GM12864 (cell line): ENCODE measurements at regions not wholly inside any gene's neighbourhood (a gene's known extent, or its start where the extent isn't known, plus 50 kb on each side); places are given as distances from the start of the nearest gene placed in this dataset.

Source experiments
- DNase-seq: peaks from one replicate; pipeline ENCODE4 v3.0.0-alpha.2; 2011; ENCODE audit warnings: low read depth
- H3K4me3 ChIP-seq: 2 replicates; pipeline ENCODE4 v1.5.1; 2011; ENCODE audit warnings: mild to moderate bottlenecking, low read depth, low read length, control low read depth
- TF ChIP-seq, protein P1 (sequence below): IDR thresholded peaks from 2 replicates; pipeline ENCODE4 v1.5.1; 2011; ENCODE audit warnings: low read depth, mild to moderate bottlenecking, moderate library complexity, low read length, control low read depth, inconsistent platforms; ENCODE audit errors: missing control alignments

DNA sequence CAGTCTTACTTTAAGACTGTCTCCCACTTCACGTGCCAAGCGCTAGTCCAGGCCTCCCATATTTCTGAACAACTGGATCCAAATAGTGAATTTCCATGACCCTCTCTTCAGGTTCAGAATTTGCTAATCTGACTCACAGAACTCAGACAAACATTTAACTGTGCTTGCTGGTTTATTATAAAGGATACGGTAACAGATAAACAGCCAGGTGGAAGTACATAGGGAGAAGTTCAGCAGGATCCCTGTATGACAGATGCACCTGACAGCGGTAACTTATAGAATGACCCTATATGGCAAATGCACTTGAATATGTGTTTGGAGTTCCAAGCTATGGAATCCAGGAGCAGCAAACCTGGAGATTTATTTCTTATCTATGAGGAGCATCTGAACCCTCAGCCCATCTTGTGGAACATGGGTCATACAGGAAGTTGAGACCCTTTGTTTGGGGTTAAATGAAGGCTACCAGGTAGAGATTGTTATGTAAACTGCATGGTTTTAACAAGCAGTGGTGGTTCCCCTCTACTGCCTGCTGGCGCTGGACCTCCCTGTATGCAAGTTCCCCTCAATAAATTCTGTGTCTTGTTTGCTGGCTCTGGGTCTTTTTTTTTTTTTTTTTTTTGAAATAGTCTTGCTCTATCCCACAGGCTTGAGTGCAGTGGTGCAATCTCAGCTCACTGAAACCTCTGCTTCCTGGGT is 622.6 kb downstream of the KCNJ2 start:
- no peak for DNase-seq
- H3K4me3 ChIP-seq: no peak overlapping the region
- TF ChIP-seq, protein P1, sequence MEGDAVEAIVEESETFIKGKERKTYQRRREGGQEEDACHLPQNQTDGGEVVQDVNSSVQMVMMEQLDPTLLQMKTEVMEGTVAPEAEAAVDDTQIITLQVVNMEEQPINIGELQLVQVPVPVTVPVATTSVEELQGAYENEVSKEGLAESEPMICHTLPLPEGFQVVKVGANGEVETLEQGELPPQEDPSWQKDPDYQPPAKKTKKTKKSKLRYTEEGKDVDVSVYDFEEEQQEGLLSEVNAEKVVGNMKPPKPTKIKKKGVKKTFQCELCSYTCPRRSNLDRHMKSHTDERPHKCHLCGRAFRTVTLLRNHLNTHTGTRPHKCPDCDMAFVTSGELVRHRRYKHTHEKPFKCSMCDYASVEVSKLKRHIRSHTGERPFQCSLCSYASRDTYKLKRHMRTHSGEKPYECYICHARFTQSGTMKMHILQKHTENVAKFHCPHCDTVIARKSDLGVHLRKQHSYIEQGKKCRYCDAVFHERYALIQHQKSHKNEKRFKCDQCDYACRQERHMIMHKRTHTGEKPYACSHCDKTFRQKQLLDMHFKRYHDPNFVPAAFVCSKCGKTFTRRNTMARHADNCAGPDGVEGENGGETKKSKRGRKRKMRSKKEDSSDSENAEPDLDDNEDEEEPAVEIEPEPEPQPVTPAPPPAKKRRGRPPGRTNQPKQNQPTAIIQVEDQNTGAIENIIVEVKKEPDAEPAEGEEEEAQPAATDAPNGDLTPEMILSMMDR: no peak

DNA sequence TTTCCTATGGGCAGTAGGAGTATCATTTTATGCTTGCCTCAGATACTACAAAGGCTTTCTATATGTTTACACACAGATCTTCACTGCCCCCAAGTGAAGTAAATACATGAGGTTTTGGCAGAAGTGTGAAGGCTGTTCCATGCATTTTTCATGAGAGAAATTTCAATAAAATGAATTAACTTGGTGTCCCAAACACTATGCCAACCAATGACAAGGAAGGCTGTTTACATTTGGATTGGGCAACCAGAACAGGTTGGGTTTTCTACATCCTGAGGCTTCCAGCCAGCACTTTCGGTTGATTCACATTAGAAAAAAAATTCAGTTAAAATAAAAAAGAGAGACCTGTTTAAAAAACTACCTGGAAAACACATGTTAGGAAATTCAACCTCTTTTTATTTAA is 625.4 kb downstream of the KCNJ2 start:
- DNase-seq: no peak
- TF ChIP-seq, protein P1: no peak
- no peak overlapping the region for H3K4me3 ChIP-seq

DNA sequence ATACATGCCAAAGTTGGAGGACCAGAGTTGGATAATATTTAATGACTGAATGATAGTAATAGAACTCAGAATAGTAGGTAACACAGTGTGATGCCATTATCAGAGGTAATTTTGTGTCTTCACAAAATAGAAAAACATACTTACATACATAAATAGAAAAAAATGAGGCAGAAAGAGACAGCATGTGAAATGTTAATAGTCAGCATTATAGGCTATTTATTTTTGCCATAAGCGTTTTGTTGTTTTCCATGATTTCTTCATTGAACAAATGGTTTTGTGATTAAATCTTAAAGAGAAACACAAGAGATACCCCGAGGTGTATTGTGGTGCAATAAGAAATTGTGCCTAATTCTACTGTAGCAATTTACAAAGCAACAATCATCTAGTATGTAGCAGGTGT is 626.3 kb downstream of the KCNJ2 start:
- no peak for DNase-seq
- H3K4me3 ChIP-seq: no peak overlapping the region
- TF ChIP-seq, protein P1: no peak

DNA sequence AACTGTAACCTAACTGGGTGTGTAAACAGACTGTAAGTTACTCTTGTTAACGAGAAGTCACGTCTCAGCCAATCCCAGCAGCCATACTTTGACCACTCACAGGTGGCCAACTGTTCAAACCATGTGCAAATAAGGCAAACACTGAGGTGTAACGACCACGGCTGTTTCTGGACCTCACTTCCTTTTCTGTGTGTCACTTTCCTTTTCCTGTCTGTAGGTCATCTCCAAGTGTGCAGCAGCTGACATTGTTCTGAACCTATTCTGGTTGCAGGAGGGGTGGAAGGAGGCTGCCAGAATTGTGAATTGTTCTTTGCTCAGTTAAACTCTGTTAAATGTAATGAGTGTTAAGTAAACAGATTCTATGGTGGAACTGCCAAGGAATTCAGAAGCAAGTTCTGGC is 627.4 kb downstream of the KCNJ2 start:
- no peak overlapping the region for H3K4me3 ChIP-seq
- no peak for DNase-seq
- TF ChIP-seq, protein P1: no peak

DNA sequence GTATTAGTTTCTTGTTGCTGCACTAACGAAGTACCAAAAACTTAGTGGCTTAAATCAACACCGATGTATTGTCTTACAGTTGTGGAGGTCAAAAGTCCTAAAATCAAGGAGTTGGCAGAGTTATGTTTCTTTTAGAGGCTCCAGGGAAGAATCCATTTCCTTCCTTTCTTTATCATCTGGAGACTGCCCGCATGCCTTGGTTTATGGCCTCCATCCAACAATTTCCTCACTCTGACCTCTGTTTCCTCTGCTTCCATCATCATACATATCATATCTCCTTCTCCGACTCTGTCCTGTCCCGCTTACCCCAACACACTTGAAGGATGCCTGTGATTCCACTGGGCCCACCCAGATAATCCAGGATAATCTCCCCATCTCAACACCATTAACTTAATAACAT is 627.8 kb downstream of the KCNJ2 start:
- no peak for DNase-seq
- H3K4me3 ChIP-seq: no peak overlapping the region
- TF ChIP-seq, protein P1: no peak

DNA sequence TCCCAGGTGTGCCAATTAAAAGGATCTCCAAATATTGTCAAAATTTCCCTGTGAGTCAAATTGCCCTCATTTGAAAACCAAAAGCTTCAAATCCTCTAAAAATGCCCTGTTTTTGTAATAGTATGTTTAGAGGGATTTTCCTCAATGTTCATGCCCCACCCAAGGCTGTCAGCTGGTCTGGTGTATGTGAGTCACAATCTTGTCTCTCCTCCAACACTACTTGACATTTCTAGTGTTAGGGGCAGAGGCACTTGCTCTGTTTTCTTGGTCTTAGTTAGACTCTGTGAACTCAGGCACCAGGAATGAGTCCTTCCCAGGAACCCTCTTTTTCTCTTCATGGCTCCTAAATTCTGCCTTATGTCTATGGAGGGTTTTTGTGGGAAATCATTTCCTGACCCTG is 634.8 kb downstream of the KCNJ2 start:
- no peak for DNase-seq
- TF ChIP-seq, protein P1: no peak

DNA sequence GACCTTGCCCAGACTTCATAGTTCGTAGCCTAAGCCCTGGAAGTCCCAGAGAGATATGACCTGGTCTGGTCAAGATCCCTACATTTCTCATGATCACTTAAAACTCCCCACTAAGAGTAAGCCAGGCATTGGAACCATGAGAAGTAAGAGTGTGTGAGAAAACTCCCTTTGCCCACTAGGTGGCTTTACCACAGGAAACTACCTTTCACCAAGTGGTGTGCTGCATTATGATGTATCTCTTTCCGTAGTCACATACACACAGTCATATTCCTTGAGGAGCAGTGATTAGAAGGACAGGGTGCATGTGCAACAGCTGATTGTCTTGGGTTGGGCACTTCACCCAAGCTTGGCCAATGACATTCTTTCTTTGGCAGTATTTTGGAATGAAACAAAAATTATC is 639.3 kb downstream of the KCNJ2 start:
- DNase-seq: no peak
- H3K4me3 ChIP-seq: no peak overlapping the region
- TF ChIP-seq, protein P1: peak; percentile 22

More for the DNA sequence above, 634.8 kb downstream of the KCNJ2 start:
- no peak overlapping the region for H3K4me3 ChIP-seq
